ENCODE measurements at regions not wholly inside any gene's neighbourhood (a gene's known extent, or its start where the extent isn't known, plus 50 kb on each side); places are given as distances from the start of the nearest gene placed in this dataset.
A peak's percentile ranks its signal among the peaks of the same experiment; 100 is the strongest.
"Not testable (repeated sequence)": the region's sequence is repeated elsewhere in the genome, so short reads cannot be mapped to it uniquely, and the experiment has no call there.

- DNase-seq: no peak
Measured at GRCh38 chr4:66229885-66230284, 559.6 kb upstream of the EPHA5 start.

DNA sequence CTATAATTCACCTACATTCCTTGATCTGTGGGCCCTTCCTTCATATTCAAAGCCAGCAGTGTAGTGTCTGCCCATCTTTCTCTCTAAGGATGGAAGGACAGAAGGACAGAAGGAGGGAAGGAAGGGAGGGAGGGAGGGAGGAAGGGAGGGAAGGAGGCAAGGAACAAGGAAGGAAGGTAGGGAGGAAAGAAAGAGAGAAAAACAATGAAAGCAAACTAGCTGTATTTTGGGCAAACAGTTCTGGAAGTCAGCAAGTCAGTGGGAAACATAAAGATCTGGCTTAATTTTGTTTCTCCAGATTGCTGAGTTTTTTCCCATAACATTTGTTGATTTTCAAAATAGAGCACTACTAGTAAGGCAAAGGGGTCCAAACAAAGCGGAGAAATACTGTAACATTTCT, 555.2 kb upstream of the EPHA5 start:
- no peak for DNase-seq

GRCh38 chr4:66223068-66223703, 552.9 kb upstream of the EPHA5 start:
- DNase-seq: no peak

DNA sequence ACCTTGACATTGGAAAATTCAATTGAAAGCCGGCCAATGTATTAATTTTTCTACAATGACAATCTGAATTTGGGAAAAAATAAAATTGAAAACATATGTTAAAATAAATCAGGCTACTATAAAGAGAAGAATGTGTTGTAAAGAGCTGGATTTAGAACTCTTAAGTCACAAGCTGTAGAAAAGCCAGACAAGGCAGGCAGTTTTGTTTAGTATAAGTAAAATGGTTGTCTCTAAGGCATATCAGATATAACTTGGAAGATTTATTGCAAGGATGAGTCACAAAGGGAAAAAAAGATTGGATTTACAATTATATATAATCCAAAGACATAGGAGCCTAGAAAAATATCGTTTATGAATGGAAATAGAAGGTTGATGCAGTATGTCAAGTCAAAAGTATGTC, 549.1 kb upstream of the EPHA5 start:
- no peak for DNase-seq

GRCh38 chr4:66216252-66216651, 546.0 kb upstream of the EPHA5 start:
- DNase-seq: no peak

DNA sequence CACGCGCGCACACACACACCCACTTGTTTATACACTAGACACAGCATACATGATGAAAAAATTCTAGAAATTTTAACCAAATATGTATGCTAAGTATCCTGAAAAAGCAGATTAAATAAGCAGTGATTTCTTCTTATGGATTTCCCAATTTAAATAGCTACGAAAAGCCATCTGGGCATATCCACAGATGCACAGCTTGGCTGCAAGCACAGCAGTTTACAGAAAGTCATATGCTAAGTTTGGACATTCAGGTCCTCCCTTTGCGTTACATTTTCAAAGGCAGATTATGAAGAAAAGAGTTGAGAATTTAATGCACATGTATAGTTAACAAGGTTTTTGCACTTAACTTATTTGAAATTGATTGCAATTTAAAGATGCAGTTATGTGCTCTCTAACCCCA, 542.2 kb upstream of the EPHA5 start:
- DNase-seq: no peak

GRCh38 chr4:66204534-66205247, 534.4 kb upstream of the EPHA5 start:
- DNase-seq: no peak

- no peak for DNase-seq
Measured at GRCh38 chr4:66202870-66203269, 532.6 kb upstream of the EPHA5 start.

- no peak for DNase-seq
Measured at GRCh38 chr4:66197451-66197850, 527.2 kb upstream of the EPHA5 start.

DNA sequence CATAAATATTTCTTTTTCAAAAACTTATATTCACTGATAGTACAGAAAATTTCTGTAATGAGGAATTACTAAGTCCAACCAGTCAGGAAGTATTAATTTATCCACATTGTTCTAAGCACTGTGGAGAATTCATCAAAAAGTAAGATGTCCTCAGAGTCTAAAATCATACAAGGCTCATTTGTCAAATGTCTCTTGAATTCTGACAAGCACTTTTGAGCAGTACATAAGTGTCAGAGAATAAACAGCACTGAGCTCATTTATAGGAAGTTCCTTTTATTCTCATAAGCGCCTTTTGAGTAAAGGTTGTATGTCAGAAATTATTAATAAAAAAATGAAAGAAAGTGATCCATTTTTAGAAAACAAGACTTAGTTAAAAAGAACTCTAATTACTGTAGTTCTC, 523.2 kb upstream of the EPHA5 start:
- no peak for DNase-seq

GRCh38 chr4:66187175-66187720, 517.0 kb upstream of the EPHA5 start:
- DNase-seq: no peak

DNA sequence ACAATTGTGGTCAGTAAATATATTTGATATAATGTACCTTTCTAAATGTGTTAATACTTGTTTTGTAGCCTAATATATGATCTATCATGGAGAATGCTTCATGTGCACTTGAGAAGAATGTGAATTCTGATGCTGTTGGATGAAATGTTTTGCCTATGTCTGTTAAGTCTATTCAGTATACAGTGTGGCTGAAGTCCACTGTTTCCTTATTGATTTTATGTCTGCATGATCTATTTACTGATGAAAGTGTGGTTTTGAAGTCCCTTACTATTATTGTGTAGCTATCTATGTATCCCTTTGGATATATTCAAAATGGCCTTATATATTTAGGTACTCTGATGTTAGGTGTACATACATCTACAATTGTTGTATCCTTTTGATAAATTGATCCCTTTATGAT, 515.8 kb upstream of the EPHA5 start:
- DNase-seq: no peak

GRCh38 chr4:66182636-66183035, 512.3 kb upstream of the EPHA5 start:
- no peak for DNase-seq

GRCh38 chr4:66178906-66179305, 508.6 kb upstream of the EPHA5 start:
- peak; percentile 1 for DNase-seq

- DNase-seq: no peak
Measured at GRCh38 chr4:66169341-66169740, 499.1 kb upstream of the EPHA5 start.

DNA sequence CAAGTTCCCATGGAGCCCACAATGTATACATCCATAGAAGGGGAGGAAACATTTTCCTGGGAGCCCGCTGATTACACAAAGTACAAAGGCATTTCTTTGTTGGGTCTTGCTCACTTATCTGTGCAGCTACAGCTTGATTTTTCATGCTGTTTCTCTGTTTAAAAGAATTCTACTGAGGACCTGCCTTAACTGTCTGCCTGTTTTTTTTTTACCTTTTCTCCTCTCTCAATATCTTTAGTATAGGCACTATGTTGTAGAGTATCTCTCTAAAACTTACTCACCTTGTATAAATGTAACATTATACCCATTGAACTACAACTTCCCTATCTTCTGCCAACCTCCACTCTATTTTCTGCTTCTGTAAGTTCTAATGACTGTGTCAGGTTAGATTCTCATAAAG, 494.6 kb upstream of the EPHA5 start:
- no peak for DNase-seq

DNA sequence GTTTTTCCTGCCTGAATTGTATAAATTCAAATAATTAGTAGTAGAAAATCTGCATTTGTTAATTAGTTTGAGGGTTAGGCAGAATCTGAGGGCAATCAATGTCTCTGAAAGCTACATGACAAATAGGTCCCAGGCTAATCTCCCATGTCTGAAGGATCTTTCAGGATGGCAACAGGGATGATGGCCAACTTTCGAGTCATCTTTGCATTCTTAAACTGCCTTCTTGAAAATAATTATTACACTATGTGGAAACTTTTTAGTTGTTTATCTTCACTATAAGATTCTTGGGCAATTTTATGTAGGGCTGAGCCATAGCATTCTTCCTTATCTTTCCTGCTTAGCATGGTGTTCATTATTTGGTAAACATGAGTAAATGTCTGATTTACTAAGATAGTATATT, 490.3 kb upstream of the EPHA5 start:
- no peak for DNase-seq

GRCh38 chr4:66157594-66157993, 487.3 kb upstream of the EPHA5 start:
- no peak for DNase-seq

GRCh38 chr4:66130042-66130441, 459.8 kb upstream of the EPHA5 start:
- DNase-seq: no peak

DNA sequence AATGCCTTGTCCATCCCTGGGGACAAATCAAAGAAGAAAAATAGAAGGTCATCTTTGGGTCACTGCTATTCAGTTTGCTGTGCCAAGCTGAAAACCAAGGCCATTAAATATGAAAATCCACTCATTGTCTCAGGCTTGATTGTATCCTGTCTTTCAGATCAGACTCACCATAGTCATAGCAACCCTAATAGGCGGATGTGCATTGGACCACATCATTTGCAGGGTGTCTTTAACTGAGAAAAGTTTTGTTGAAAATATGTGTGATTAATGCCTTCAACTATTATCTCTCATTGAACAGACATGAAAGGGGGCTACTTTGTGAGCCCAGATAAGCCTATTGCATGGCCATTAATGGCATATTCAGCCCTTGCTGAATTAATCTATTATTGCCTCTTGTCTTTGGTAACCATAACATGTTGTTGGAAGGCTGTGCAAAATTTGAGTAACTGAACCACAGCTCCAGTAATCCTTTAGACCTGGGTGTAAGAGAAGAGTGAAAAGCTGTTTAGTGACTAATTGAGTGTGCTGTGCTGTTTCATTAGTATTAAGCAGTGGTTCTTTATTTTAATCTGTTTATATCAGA, 453.6 kb upstream of the EPHA5 start:
- no peak for DNase-seq

DNA sequence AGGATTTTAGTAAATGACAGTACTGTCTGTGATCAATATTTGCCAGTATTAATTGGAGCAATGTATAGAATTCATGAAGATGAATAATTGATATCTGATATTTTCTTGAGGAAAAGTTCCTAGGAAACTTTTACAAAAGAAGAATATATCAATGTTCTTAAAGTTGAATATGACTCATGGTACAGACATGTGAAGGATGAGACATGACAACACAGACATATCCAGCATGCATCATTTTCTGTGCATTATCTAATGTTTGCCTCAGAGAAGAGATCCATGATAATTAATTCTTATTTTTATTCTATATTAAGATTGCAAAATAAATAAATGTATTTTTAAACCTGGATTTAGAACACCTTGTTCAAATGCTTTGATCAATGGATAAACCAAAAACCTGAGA, 452.9 kb upstream of the EPHA5 start:
- no peak for DNase-seq

- not testable (repeated sequence) for DNase-seq
Measured at GRCh38 chr4:66115231-66115630, 444.9 kb upstream of the EPHA5 start.

- no peak for DNase-seq
Measured at GRCh38 chr4:66108898-66109297, 438.6 kb upstream of the EPHA5 start.

DNA sequence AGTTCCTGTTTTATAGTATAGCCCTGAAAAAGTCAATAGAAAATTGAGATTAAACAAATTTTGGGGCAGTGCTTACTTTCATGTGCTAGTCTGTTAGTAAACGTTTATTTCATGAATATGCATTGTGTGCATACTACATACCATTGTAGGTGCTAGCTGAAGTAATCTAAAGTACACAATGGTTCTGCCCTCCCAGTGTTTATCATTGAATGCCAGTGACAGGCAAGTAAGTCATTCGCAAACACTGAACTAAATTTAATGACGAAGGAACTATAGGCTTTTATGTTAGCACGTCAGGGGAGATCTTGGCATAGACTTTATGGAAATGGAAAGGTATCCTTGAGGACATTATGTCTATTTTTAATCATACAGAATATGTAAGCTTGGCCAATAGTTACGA, 426.9 kb upstream of the EPHA5 start:
- no peak for DNase-seq
